ENCODE measurements at regions not wholly inside any gene's neighbourhood (a gene's known extent, or its start where the extent isn't known, plus 50 kb on each side); places are given as distances from the start of the nearest gene placed in this dataset.
A peak's percentile ranks its signal among the peaks of the same experiment; 100 is the strongest.

DNA sequence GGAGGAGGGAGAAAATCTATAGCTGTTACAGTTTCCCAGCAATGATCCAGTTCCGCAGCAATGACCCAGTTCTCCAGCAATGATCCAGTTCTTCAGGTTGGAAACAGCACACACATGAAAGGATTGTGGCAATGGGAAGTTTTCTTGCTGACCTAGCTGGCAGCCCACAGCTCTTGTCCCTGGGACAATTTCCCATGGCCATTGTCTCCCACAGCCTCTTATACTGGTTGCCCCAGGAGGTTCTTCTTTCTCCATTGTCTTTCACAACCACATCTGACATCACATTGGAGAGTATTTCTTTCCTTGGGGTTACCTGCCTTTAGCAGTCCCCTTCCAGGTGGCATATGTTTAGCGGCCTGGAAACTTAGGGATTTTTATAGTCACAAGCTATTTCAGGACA, 209.8 kb upstream of the PLEKHG7 start:
- DNase-seq (ENCODE audit: low read depth) = no peak

DNA sequence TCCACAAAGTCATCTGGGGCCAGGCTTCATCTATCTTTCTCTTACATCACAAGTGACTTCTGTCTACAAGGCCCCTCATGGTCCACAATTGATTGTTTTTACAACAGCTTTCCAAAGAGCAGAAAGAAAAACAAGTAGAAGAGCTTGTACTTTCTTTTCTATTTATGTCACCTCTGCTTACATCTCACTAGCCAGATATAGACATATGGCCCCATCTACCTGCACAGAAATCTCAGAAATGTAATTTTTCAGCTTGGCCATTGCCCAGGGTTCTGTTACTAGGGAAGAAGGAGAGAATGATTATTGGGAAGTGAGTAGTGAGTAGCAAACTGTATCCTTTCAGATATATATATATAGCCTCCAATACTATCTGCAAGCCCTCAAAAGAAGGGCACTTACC, 210.5 kb upstream of the PLEKHG7 start:
- DNase-seq (ENCODE audit: low read depth) = no peak

DNA sequence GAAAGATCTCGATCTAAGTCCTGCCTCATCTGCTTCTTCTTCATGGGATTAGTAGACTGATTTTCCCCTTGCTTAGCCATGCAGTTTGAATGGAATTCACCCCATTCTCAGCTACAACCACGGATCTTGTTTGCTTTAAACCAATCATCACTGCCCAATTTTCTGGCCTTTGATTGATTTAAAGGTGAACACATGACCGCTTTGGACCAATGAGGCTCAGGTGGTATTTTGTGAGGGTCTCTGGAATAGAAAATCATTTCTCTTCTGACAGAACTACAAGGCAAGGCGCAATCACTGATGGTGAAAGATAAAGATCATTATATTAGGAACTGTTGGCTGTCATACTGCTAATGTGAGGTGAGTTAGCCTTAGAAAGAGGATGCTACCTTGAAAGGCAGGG, 213.0 kb upstream of the PLEKHG7 start:
- no peak for DNase-seq (ENCODE audit: low read depth)

DNA sequence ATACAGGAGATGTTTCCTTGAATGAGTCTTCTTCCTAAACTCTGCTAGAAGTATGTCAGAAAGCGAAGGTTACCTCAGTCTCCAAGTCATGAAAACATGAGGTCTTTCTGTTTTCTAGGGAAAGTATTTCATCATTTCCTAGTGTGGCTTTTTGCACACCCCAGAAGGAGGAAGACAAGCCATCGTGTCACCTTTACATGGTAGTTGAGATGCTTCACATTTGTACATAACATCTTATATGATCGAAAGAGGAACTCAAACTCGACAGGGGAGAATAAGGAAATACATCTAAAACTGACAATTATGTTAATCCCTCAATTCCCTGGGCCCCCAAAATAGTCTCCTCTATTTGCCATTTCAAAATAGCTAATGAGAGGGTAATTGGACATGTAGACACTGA, 214.1 kb upstream of the PLEKHG7 start:
- no peak for DNase-seq (ENCODE audit: low read depth)

DNA sequence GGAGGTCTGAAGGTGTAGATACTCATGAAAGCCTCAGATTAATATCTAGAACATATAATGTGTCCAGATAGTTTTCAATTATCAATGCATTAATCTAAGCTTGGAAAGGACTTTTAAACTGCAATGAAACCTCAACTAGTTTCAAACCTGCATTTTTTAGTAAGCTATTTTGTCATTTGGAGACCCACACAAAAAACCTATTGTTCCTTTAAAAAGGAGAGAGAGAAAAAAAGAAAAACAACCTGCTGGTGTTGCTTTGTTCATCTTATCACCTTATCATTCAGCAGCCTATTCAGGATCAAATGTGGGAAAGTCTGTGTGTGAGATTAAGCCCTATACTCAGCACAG, 215.7 kb upstream of the PLEKHG7 start:
- DNase-seq (ENCODE audit: low read depth) = no peak

DNA sequence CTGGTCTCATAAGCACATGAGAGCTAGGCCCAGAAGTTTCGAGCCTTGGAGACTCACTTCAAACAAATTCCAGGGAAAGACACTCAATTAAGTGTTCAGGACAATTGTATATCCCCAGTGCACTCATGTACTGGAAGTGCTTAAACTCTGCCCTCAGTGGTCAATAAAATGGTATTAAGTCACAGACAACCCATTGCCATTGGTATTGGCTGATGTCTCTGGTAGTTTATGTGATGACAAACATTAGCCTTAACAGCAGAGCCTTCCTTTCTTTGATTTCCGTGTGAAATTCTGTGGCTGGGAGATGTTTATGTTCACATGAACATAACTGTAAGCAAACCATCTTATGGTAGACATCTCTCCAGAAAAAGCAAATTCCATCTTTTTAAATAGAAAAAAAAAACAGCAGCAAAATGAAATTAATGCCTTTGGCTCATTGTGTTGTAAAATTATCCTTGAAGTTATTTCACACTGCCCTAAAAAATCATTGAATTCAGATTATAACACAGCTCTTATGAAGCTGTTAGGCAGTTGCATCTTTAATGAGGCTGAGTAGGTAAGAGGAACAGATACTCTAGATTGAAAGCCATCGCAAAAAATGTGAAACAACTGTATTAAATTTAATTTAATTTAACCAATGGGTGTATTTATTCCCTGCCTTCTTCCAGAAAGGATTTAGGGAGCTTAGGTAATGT, 216.2 kb upstream of the PLEKHG7 start:
- DNase-seq (ENCODE audit: low read depth) = no peak

DNA sequence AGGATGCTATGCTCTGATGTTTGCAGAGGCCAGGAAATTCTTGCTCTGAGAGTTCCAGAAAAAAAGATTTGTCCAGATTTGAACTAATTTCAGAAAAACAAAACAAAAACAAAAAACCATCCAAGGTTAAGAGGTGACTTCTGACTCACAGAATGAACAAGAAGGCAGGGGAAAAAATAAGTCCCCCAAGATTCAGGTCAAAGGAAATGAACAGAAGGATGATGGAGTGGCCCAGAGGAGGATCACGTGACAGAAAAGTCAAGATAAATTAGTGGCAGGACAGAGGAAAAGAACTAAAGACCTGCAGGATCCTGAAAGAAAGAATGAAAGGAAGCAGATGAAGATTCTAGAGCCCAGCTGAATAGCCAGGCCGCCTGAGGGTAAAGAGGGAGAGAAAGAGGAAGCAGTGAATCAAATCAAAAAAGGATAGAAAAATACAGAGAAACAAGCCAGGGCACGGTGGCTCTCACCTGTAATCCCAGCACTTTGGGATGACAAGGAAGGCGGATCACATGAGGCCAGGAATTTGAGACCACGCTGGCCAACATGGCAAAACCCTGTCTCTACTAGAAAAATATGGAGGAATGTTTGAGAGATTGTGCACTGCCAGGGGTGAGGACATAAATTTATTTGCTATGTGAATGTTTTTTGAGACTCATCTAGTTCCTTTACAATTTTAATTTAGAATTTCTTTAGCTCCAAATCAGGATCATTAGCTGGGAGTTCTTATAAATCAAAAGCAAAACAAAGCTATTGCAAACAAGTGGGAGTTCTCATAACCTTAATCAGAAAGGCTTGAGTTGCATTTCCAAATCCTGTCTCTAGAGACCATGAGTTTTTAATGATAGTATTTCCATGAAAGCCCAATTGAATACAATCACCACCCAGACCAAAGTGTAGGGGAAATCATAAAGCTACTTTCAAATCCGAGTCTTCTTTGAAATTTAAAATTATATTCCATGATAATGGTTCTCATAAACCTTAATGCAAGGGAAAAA, 217.1 kb upstream of the PLEKHG7 start:
- DNase-seq (ENCODE audit: low read depth) = no peak

DNA sequence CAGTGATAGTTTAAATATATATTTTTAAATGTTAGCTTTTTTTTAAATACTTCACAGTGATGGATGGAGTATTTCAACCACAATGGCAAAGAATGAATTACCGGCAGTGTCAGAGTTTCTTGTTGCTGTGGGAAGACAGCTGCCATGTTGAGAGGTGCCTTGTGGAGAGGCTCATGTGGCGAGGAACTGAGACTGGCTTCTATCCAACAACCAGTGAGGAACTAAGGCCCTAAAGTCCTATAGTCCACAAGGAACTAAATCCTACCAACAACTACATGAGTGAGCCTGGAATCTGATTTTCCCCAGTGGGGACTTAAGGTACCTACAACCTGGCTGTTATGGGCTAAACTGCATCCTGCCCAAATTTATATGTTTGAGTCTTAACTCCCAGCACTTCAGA, 220.2 kb upstream of the PLEKHG7 start:
- no peak for DNase-seq (ENCODE audit: low read depth)

DNA sequence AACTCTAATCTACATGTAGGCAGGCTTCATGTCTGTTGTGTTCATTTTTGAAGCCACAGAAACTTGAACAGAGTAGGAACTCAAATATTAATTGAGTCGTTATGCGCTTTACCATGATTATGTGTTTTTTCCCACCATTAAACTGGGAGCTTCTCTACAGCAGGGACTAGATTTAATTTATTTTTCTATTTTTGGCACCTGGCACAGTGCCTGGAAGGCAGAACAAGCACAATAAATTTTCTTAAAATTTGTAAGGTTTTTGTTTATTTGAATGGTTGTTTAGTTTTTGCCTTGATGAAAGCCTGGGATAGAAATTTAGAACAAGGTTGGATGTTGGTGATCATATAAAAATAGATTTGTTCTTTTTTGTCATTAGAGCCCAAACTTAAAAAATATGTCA, 221.7 kb upstream of the PLEKHG7 start:
- no peak for DNase-seq (ENCODE audit: low read depth)

DNA sequence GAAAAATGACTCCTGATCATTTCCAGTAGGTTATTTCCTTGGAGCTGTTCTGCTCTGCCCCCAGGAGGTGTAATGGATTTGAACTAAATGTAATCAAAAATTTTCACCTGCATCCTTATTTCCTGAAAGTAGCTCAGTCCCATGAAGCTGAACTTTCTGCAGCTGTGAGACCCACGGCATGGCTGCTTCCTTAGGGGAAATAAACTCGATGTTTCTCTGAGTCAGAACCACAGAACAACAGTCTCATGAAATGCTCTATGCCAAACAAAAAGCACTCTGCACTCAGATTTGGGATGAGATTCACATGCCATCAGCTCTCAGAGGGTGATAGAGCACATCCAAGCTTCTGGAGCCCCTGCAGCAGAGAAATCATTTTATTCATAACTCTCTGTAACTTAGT, 224.1 kb upstream of the PLEKHG7 start:
- no peak for DNase-seq (ENCODE audit: low read depth)

DNA sequence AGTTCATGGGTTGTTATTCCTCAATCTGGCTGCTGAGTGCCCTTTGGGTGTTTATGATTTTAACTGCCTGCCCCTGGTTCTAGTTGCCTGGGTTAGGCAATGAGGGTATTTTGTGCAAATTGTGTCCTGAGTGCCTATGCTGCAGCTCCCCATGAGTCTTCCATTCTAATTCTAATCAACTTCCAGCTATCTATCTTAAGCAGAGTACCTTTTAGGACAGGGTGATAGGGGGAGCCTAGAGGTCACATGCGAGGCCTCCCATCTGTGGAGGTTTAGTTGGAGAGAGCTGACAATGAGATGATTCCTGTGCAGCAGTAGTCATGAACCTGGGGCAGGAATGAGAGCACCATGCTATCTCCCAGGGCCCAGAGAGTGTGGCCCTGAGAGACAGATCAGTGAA, 225.9 kb upstream of the PLEKHG7 start:
- no peak for DNase-seq (ENCODE audit: low read depth)

DNA sequence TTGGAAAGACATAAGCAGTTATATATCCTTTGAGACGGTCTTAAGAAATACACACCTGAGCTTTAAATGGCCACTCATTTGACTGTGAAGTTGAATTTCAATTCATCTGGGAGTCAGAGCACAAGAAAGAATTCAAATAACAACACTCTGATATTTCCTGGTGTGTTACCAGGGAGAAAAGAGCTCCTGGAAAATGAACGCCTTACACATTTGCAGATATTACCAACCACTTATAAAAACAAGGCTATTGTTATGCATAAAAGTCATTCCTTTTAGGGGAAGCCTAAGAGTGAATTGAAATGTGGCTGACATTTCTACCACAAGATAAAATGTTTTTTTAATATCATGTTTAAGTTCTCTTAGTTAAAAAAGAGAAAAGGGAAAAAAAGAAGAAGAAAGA, 229.2 kb upstream of the PLEKHG7 start:
- DNase-seq (ENCODE audit: low read depth) = no peak

DNA sequence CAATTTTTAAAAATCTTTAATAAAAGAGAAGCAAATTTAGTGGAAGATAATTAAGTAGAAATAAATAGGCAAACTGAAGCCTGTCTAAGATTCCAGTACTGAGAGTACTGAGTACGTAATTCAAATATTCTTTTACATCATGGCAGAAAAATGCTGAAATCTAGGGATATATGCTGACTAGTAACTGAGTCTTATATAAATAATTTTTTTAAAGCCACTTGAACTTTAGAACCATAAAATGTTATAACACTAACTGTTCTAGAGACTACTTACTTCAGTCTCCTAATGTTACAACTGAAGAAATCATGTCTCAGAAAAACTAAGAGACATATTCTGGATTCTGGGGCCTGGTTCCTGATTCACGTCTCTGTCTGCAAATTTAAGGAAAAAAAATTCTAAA, 230.6 kb upstream of the PLEKHG7 start:
- DNase-seq (ENCODE audit: low read depth) = peak; percentile 5

DNA sequence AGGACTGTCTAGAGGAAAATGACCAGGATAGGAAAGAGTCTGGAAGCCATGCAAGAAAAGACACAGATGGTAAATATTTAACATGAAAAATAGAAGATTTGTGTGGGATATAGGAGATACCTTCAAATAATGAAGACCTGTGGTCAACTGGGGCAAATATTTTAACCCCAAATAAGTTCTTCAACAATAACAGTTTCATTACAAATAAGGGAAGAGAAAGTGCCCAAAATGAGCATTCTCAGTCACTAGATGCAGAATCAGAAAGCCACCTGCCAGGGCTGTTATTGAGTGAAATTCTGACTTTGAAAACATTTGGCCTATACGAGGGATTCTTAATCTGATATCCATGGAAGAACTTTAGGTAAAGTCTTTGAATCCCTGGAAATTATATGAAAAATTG, 231.2 kb upstream of the PLEKHG7 start:
- no peak for DNase-seq (ENCODE audit: low read depth)

DNA sequence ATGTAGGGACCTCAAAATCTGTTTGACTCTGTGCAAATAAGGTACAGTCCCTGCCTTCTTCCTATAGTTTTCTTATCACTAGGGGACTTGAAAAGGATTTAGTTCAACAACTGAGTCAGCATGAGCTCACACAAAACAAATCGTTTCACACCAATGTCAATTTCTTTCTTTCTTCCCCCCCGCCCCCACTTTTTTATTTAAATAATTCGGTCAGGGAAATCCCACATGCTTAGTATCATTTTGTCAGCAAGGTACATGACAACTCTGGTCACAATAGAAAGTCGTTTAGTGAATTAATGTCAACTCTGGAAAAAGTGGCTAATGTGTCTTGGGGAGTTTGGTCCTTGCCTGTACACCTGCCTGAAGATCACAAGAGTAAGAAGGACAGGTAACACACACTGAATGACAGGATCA, 232.2 kb upstream of the PLEKHG7 start:
- DNase-seq (ENCODE audit: low read depth) = no peak

DNA sequence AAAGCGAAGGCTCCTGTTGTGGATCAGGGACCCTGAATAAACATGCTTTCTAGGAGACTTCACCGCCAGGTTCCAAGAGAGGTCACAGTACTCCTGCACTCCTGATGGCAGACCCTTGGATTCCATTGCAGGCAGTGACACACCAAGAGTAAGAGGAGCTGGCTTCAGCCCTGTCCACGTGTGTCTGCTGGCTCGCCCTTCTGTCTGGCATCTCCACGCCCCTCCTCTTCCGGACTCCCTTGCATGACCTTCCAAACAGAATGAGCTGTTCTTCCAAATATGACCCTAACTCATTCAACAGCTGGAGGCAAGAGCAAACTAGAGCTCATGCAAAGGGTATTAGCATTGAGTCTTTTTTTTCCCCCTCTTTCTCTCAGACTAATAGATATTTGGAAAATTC, 233.0 kb upstream of the PLEKHG7 start:
- DNase-seq (ENCODE audit: low read depth) = no peak

DNA sequence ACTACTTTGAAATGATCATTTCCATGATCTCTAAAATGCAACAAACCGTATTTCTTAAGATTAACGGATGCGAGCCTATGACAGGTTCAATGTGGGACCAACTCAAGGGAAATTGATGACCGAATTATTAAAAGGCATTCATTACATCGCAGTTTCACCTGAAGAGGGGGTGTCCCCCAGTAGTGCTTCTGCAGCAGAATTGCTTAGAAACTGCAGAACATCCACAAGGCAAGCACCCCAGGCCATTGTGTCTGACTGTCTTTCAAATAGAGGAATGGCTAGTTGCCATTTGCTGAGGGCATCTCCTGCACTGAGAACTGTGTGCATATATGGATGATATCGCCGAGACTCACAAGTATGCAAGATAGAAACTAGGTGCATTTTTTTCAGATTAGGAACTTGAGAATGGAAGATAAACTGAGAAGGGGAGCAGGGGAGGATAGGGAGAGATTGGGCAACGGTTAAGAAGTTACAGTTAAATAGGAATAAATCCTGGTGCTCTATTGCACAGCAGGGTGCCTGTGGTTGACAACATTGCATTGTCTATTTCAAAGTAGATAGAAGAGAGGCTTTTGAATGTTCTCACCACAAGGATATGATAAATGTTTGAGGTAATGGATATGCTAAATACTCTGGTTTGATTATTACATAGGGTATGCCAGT, 234.3 kb upstream of the PLEKHG7 start:
- no peak for DNase-seq (ENCODE audit: low read depth)

DNA sequence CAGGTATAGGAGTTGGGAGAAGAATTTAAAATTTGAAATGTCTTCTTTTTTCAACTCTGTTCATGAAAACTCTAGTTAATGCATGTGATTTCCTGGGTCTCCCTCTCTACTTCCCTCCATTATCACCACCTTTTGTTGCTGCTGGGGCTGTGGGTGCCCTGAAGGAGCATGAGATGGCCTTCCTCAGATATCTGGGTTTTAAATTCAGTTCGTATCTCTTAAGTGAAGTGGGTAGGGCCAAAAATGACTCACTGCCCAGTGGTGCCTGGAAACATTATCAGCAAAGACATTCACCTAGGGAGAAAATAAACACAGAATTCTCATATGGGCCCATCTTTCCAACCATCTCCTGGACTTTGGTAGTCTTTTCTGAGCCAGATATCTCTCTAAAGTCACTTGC, 234.9 kb upstream of the PLEKHG7 start:
- DNase-seq (ENCODE audit: low read depth) = no peak

DNA sequence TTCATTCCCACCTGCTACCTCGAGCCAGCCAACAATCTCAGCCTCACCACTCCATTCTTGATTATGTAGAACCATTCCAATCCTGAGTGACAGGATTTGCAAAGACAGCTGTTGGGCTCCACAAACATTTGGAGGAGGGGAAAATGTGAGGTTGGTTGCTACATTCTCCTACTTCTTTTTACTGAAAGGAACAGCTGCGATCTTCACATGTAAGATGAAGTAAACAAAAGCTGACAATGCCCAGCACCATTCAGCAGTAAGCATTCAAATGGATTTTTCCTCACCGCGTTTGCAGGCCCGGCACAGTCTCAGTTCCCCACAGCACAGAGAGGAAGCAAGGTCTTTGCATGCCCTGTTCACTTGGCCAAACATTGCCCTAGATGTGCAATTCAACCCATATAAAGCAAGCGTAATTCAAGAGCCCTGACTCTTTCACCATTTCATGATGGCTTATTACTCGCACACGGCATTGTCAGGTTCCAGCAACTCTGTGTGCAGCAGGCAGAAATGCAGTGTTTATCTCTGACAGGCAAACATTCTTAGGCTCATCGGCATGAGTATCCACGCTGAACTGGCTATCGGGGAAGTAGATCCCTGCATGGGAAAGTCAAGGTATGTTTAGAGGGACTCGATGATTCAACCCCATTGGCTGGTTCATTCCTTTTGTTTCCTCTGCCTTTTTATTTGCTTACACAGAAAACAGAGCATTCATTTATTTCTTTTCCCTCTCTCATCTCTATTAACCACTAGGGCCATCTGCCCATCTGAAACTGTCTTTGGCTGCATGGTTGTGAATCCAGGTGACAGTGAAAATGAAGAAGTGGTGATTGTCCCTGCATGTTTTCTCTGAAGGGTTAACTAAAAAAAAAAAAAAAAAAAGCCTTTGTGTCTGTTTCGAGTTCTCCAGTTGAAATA, 236.1 kb upstream of the PLEKHG7 start:
- DNase-seq (ENCODE audit: low read depth) = no peak

DNA sequence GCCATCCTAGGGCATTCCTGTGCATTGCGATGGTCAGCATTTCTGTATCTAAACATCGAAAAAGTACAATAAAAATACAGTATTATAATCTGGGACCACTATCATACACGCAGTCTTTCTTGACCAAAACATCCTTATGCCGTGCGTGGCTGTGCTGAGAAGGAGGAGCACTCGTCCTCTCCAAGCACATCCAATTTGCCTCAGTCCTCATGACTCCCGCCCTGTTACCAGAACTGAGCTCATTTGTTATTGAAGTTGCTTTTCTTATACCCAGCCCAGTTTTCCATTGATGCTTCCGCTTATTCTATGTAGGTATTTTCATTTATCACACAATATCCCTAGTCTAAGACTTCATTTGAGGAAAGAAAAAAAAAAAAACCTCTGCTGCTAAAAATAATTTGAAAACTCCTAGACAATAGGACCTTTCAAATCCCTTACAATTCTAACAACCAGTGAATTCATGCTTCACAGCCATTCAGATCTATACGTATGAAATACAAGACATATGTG, 236.9 kb upstream of the PLEKHG7 start:
- DNase-seq (ENCODE audit: low read depth) = no peak

DNA sequence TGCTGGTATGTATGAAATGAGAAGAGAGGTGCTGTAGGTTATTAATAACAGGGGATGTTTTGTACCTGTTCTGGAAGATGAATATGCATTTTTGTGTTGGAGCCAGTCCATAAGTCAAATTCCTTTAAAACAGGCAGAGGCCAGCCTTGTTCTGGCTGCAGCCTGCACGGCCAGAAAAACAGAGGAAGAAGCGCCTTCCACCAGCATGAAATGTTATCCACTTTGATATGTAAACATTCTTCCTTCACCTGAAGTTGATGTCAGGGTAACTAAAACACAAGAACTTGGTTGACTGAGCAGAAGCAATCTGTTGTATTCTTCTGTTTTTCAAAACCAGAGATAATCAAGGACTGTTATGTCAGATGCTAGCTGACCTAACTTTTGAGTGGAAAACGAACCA, 237.9 kb upstream of the PLEKHG7 start:
- DNase-seq (ENCODE audit: low read depth) = no peak

DNA sequence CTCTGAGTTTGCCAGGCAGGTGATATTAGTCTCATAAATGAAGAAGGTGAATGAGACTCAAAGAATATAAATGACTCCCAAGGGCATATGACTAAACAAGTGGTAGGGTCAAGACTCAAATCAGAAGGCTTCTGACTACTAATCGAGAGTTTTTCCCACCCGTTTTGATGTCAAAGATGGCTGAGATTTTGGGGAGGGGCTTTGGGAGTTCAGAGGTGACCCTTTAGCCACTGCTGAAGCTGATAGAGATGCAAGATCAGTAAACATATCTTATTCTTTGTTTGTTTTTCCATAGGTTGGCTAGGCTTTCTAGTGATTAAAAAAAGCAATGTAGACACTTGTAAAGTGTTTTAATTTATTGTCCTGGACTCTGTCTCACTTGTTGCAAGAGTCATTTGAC, 239.6 kb upstream of the PLEKHG7 start:
- DNase-seq (ENCODE audit: low read depth) = no peak

All from ELR (cell line).